ENCODE measurements at regions not wholly inside any gene's neighbourhood (a gene's known extent, or its start where the extent isn't known, plus 50 kb on each side); places are given as distances from the start of the nearest gene placed in this dataset.

GRCh38 chr15:66873856-66874255 is 171.8 kb downstream of the SMAD6 start:
- TF ChIP-seq POLR2A (IDR thresholded peaks at IDR 0.05) (no peak), CTCF (IDR thresholded peaks at IDR 0.05) (no peak)

Measured in upper lobe of left lung (tissue), 4 donors.